NCI-H774 (cell line): ENCODE measurements at regions not wholly inside any gene's neighbourhood (a gene's known extent, or its start where the extent isn't known, plus 50 kb on each side); places are given as distances from the start of the nearest gene placed in this dataset.
"Not testable (repeated sequence)": the region's sequence is repeated elsewhere in the genome, so short reads cannot be mapped to it uniquely, and the experiment has no call there.

Source experiments
- DNase-seq: peaks from one replicate; lab custom pipeline; 2025; lab: John Stamatoyannopoulos, UW

DNA sequence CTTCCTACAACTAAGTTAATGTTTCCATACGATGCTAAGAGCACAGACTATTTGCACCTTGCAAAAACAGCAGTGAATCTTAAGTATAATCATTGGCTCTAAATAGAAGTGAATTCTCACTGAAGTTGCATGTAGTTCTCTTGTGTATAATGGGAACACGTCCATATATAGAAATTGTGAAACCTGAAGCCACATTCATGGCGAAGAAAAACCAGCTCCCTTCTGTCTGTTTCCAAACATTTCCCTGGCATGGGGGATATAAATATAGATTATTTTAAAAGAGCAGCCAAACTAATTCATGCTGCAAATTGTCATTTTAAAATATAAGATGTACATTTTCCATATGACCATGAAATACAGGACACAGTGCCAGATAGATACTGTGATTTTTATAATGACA is 71.1 kb downstream of the TRAM1L1 start:
- no peak for DNase-seq

- DNase-seq = no peak
Measured at GRCh38 chr4:117010671-117011070, 74.7 kb downstream of the TRAM1L1 start.

- no peak for DNase-seq
Measured at GRCh38 chr4:117001077-117001476, 84.3 kb downstream of the TRAM1L1 start.

GRCh38 chr4:116982656-116983055 is 102.7 kb downstream of the TRAM1L1 start:
- DNase-seq = no peak

DNA sequence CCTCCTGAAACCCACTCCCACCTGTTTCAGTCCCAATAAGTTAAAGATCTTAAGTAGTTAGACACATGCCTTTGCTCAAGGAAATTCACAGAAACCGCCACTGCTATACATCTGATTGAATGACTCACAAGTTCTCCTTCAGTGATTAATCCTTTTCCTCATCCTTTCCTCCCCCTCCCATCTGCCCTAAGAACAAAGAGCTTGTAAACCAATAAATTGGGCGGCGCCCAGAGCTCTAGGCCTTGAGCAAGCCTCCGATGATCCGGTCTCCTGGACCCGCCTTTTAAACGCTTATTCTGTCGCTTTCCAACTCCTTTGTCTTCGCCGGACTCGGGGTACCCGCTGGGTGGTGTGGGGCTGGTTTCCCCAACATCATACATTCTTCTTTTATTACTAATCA is 104.9 kb downstream of the TRAM1L1 start:
- not testable (repeated sequence) for DNase-seq

- DNase-seq = no peak
Measured at GRCh38 chr4:116959045-116959444, 126.3 kb downstream of the TRAM1L1 start.

DNA sequence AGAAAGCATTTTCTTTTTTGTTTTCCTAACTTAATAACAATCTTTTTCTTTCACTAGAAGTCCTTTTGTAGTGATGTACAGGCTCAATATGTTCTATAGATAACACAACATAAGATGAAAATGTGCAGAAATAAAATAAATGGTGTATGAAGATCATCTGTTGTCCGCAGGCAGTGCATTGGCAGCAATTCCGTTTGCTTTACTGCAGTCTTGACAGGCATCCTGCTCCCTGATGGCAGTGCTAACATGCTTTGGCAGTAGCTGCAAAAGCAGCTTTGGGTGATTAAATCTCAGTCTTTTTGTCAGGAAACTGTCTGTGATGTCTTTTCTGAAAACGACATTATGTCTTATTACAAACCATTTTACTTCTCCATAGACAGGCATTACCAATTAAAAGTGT is 131.4 kb downstream of the TRAM1L1 start:
- DNase-seq = no peak

DNA sequence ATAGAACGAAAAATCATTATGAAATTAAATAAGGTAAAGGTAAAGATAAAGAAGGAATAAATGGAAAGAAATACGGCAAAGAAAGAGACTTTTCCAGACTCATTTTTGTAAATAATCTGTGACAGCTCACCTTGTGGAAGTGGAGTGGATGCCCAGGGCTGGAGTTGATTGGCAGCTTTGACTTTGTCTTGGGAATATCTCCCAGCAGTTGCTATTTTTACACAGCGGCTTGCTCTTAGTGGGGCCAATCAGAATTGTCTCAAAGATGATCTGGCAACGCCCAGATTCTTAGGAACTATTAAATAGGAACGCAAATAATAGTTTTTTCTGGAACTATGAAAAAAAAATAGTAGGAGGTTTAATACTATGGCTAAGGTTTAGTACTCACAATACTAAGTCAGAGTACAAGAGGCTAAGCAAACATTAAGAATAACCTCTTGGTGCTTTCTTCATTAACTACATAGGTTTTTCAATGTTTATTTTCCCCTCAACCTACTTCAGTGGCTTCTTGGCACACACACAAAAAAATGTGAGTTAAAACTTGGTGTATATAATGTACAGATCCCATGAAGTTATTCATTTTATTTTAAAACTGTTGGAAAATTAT is 132.7 kb downstream of the TRAM1L1 start:
- no peak for DNase-seq

- DNase-seq = no peak
Measured at GRCh38 chr4:116949856-116950255, 135.5 kb downstream of the TRAM1L1 start.

- DNase-seq = no peak
Measured at GRCh38 chr4:116942315-116942714, 143.1 kb downstream of the TRAM1L1 start.

DNA sequence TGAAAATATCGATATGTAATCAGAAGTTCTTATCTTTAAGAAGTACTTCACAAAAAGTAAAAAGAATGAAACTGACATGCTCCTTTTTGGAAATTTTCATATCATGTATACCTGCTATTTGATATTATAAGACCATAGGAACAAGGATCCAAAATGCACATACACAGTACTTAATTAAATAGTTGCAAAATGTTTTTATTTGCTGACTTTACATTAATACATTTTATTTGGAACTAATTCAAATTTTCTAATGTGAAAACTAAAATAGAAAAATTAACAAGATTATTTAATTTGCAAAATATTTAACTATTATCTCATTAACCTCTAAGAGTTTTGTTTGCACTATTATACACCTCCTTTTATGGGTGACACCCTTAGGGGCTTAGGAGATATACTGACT is 155.0 kb downstream of the TRAM1L1 start:
- no peak for DNase-seq

GRCh38 chr4:116926631-116927295 is 158.6 kb downstream of the TRAM1L1 start:
- DNase-seq = no peak

GRCh38 chr4:116925900-116926457 is 159.4 kb downstream of the TRAM1L1 start:
- DNase-seq = no peak

GRCh38 chr4:116923389-116923788 is 162.0 kb downstream of the TRAM1L1 start:
- no peak for DNase-seq

DNA sequence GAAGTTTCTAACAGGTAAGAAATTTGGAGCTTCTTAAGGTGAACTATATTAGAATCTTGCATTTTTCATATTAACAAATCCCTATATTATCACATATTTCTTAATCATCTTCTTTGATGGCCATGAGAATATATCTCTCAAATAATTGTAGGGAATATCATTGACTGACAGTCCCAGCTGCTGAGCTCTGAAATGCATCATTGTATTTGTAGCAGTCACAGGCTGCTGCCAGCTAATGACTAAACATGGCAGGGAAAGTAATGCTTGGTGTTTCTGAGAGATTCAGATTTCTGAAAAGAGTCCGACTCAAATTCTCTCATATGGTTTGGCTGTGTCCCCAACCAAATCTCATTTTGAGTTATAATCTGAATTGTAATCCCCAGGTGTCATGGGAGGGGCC is 171.9 kb downstream of the TRAM1L1 start:
- no peak for DNase-seq

DNA sequence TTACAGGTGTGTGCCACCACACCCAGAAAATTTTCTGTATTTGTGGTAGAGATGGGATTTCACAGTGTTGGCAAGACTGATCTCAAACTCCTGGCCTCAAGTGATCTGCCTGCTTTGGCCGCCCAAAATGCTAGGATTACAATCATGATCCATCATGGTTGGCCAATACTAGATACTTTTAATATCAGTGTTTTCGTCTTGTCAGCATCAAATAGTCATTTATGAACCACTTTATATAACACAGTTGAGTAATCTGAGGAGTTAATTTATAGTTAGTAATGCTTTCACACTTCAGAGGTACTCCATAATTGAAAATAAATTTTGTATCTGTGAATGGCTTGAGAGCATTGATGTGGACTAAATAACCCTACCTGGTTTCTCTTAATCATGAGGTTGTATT is 178.6 kb downstream of the TRAM1L1 start:
- DNase-seq = no peak

DNA sequence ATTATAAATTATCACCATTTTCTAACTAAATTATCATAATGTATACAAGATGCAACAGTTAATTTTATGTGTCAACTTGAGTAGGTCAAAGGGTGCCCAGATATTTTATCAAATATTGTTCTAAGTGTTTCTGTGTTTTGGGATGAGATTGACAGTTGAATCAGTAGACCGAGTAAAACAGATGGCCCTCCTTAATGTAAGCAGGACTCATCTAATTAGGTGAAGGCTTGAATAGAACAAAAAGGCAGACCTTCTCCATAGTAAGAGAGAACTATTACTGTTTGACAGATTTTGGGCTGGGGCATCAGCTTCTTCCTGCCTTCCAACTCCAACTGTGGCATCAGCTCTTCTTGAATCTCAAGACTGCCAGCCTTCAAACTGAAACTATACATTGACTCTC is 185.8 kb downstream of the TRAM1L1 start:
- no peak for DNase-seq

- no peak for DNase-seq
Measured at GRCh38 chr4:116885579-116885978, 199.8 kb downstream of the TRAM1L1 start.

- no peak for DNase-seq
Measured at GRCh38 chr4:116882503-116882902, 202.9 kb downstream of the TRAM1L1 start.

DNA sequence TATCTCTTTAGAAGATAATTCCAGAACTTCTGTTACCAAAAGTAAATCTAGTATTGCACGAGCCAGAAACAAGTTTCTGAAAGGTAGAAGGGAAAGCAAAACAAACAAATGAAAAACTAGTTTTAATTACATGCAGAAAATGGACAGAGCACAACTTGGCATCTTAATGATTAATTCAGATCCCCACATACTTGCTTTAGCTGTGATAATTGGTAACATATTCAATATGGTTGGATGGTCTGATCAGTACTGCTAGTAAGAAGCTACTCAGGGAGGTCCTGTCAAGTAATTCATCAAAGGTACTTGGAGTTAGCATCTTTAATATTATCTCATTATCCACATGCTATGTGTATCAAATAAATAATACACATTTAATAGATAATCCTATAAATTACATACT is 204.3 kb downstream of the TRAM1L1 start:
- DNase-seq = no peak

DNA sequence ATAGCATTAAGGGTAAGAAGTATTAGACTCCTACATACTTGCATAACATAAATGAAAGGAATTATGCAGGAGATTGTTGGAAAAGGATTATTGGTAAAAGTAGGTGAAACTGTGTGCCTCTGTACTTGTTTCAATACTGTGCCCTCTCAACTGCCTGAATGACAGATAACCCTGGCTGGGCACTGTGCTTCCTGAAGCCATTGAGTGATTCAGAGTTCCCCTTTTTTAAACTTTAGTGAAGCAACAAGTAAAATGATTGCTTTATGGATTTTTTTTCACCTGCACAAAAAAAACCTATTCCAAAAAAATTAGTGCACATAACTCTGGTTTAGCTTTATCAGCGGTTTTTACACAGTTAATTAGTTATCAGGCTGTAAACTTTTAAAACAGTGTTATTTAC is 204.8 kb downstream of the TRAM1L1 start:
- no peak for DNase-seq

- DNase-seq = no peak
Measured at GRCh38 chr4:116878280-116878679, 207.1 kb downstream of the TRAM1L1 start.

DNA sequence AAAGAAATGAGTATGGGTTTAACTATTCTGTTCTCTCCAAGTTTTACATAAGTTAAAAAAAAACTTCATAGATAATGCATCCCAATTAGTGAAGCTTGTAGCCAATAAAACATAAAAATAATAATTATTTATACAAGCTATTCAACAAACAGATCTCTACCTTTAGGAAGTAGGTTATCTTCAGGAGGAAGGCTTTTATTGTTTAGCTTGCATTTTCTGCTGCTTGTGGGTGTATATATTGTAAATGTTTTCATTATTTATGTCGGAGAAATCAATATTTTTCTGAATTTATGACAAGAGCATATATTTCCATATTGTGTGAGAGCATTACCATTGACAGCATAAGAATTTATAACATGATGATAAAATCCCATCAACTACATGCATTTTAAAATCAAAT is 208.3 kb downstream of the TRAM1L1 start:
- DNase-seq = no peak

DNA sequence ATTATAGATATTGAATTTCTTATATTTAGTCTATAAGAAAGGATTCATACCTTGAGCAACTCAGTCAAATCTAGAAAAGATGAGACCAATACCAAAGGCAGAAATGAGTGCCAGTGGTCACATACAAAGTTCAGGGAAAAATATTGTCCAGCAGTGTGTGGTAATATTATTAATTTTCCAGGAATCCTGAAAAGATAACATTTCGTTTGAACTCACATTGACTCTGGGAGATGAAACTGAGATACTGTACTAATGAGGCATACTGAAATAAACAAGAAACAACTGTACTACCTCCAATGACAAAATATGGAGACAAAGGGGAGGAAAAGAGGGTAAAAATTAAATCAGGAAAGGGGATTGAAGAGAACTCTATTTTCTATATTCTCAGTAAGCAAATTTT is 212.4 kb downstream of the TRAM1L1 start:
- DNase-seq = no peak
